GM23338 (cell line): ENCODE measurements at regions not wholly inside any gene's neighbourhood (a gene's known extent, or its start where the extent isn't known, plus 50 kb on each side); places are given as distances from the start of the nearest gene placed in this dataset.

Source experiments
- ATAC-seq: fragments of 200-7000 bp; cut with Tn5 transposase; 3 replicates; pipeline ENCODE4 v1.9.1; 2020
- DNase-seq: peaks from one replicate; pipeline ENCODE4 v3.0.0-alpha.2; 2015; ENCODE audit warnings: low spot score
- H2AFZ ChIP-seq: fragments of 200-600 bp; sonication (generic); 2 replicates; pipeline ENCODE4 v1.8.0; 2016; ENCODE audit warnings: antibody characterized with exemption, mild to moderate bottlenecking, moderate library complexity
- H3F3A ChIP-seq: fragments of 200-600 bp; sonication (generic); replicated peaks from 2 replicates; pipeline ENCODE4 v1.8.0; 2017; ENCODE audit warnings: antibody characterized with exemption, mixed run types, low read depth
- H3K27ac ChIP-seq: fragments of 200-600 bp; sonication (generic); 2 replicates; pipeline ENCODE4 v1.6.1; 2016; ENCODE audit warnings: low read depth
- H3K27me3 ChIP-seq: fragments of 200-600 bp; sonication (generic); 2 replicates; pipeline ENCODE4 v1.8.0; 2016; ENCODE audit warnings: mild to moderate bottlenecking, mixed run types, moderate library complexity; ENCODE audit not compliant: insufficient read depth
- H3K36me3 ChIP-seq: fragments of 200-600 bp; sonication (generic); 2 replicates; pipeline ENCODE4 v1.8.0; 2016; ENCODE audit warnings: mild to moderate bottlenecking; ENCODE audit not compliant: insufficient read depth
- H3K4me1 ChIP-seq: fragments of 200-600 bp; sonication (generic); 2 replicates; pipeline ENCODE4 v1.8.0; 2016; ENCODE audit warnings: mild to moderate bottlenecking, moderate library complexity; ENCODE audit not compliant: insufficient read depth
- H3K4me2 ChIP-seq: fragments of 200-600 bp; sonication (generic); 2 replicates; pipeline ENCODE4 v1.7.1; 2017; ENCODE audit warnings: mixed run types
- H3K4me3 ChIP-seq: fragments of 200-600 bp; sonication (generic); 2 replicates; pipeline ENCODE4 v1.6.1; 2016; ENCODE audit warnings: mixed run types
- H3K79me2 ChIP-seq: fragments of 200-600 bp; sonication (generic); replicated peaks from 2 replicates; pipeline ENCODE4 v1.8.0; 2017; ENCODE audit warnings: mild to moderate bottlenecking; ENCODE audit not compliant: insufficient read depth
- H3K9me2 ChIP-seq: fragments of 200-600 bp; sonication (generic); 2 replicates; pipeline ENCODE4 v1.8.0; 2017; ENCODE audit not compliant: insufficient read depth
- H4K20me1 ChIP-seq: fragments of 200-600 bp; sonication (generic); replicated peaks from 2 replicates; pipeline ENCODE4 v1.8.0; 2017; ENCODE audit warnings: mild to moderate bottlenecking; ENCODE audit not compliant: insufficient read depth
- H3K27ac Mint-ChIP-seq: 2 replicates; pipeline ENCODE4 v1.8.0; 2020; ENCODE audit warnings: inconsistent platforms, mild to moderate bottlenecking, moderate library complexity, mixed read lengths
- H3K27me3 Mint-ChIP-seq: 3 replicates; pipeline ENCODE4 v1.8.0; 2022; ENCODE audit warnings: low read depth, mild to moderate bottlenecking, moderate library complexity, mixed read lengths, inconsistent platforms; ENCODE audit not compliant: insufficient read depth, poor library complexity
- H3K36me3 Mint-ChIP-seq: 3 replicates; pipeline ENCODE4 v1.8.0; 2021; ENCODE audit warnings: low read depth, mild to moderate bottlenecking, inconsistent platforms, moderate library complexity, mixed read lengths
- H3K4me1 Mint-ChIP-seq: 3 replicates; pipeline ENCODE4 v1.8.0; 2020; ENCODE audit warnings: mild to moderate bottlenecking, inconsistent platforms, mixed read lengths
- H3K4me3 Mint-ChIP-seq: 3 replicates; pipeline ENCODE4 v1.8.0; 2021; ENCODE audit warnings: moderate library complexity, mild to moderate bottlenecking, inconsistent platforms, mixed read lengths
- H3K9me3 Mint-ChIP-seq: 3 replicates; pipeline ENCODE4 v1.8.0; 2020; ENCODE audit warnings: moderate library complexity, mild to moderate bottlenecking, inconsistent platforms, mixed read lengths
- CREB1 ChIP-seq: fragments of 250-450 bp; sonication (Bioruptor Pico); IDR thresholded peaks from 2 replicates; pipeline ENCODE4 v1.5.0; 2020; ENCODE audit warnings: low read depth, mild to moderate bottlenecking, moderate library complexity
- ETS1 ChIP-seq: IDR thresholded peaks from 2 replicates; pipeline ENCODE4 v1.6.1; 2016; ENCODE audit warnings: antibody characterized with exemption
- EZH2phosphoT487 ChIP-seq: fragments of 200-600 bp; sonication (generic); IDR thresholded peaks from one replicate; pipeline ENCODE4 v1.8.1; 2018; ENCODE audit warnings: antibody characterized with exemption; ENCODE audit not compliant: unreplicated experiment
- NANOG ChIP-seq: IDR thresholded peaks from 2 replicates; pipeline ENCODE4 v1.6.1; 2016; ENCODE audit warnings: antibody characterized with exemption, borderline replicate concordance
- ZNF462 ChIP-seq: fragments of 250-450 bp; sonication (Bioruptor Pico); IDR thresholded peaks from 2 replicates; pipeline ENCODE4 v1.5.0; 2020; ENCODE audit warnings: mild to moderate bottlenecking, moderate library complexity

- TF ChIP-seq ETS1 (no peak), CREB1 (no peak), ZNF462 (no peak)
These were observed 169.6 kb upstream of the PODXL start (continued) for GRCh38 chr7:131726031-131726430.

GRCh38 chr7:131724776-131725345 lies 168.4 kb upstream of the PODXL start:
- Histone ChIP-seq H3F3A (no peaks in the 10 kb centered on the region), H3K36me3 (no peaks in the 10 kb centered on the region), H3K4me2 (no peak overlapping the region), H3K27me3 (no peaks in the 10 kb centered on the region), H3K4me1 (no peaks in the 10 kb centered on the region), H2AFZ (no peak overlapping the region), H4K20me1 (no peaks in the 10 kb centered on the region), H3K27ac (no peak overlapping the region), H3K9me2 (0 out of 2 replicates have a peak, but pooled peaks cover 3% of the 10 kb centered on the region), H3K79me2 (no peaks in the 10 kb centered on the region), H3K4me3 (no peak overlapping the region)
- peaks cover 10% of the 10 kb centered on the region for H3K9me3 Mint-ChIP-seq
- no peak for ATAC-seq
- H3K36me3 Mint-ChIP-seq: peaks cover 5% of the 10 kb centered on the region; the same call in 1 of the 3 replicates
- no peak overlapping the region for H3K4me3 Mint-ChIP-seq
- no peak overlapping the region for H3K27ac Mint-ChIP-seq
- H3K4me1 Mint-ChIP-seq: peaks cover 5% of the 10 kb centered on the region; the same call in 2 of the 3 replicates
- no peak for DNase-seq
- TF ChIP-seq EZH2phosphoT487 (no peak), NANOG (no peak)
- H3K27me3 Mint-ChIP-seq: peaks cover 8% of the 10 kb centered on the region
